Erythroblast (primary cell): ENCODE measurements at regions not wholly inside any gene's neighbourhood (a gene's known extent, or its start where the extent isn't known, plus 50 kb on each side); places are given as distances from the start of the nearest gene placed in this dataset.

Source experiments
- GATA1 ChIP-seq: IDR thresholded peaks from 2 replicates; pipeline ENCODE4 v1.6.1; 2011; ENCODE audit warnings: low read depth, mild to moderate bottlenecking, control low read depth, low read length, moderate library complexity
- POLR2A ChIP-seq: IDR thresholded peaks from 2 replicates; pipeline ENCODE4 v1.6.1; 2011; ENCODE audit warnings: mild to moderate bottlenecking, low read length

DNA sequence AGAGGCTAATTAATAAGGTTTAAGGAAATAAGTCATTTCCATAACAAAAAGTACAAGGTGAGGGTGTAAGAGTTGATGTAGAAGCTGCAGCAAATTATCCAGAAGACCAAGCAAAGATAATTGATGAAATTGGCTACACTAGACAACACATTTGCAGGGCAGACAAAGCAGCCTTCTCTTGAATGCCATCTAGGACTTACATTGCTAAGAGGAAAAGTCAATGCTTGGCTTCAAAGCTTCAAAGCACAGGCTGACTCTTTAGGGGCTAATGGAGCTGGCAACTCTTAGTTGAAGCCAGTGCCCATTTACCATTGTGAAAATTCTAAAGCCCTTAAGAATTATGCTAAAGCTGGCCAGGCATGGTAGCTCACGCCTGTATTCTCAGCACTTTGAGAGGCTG, 728.6 kb upstream of the KLHL29 start:
- TF ChIP-seq POLR2A (no peak), GATA1 (no peak)
